Central memory CD8-positive, alpha-beta T cell (primary cell): ENCODE measurements at regions not wholly inside any gene's neighbourhood (a gene's known extent, or its start where the extent isn't known, plus 50 kb on each side); places are given as distances from the start of the nearest gene placed in this dataset.
A peak's percentile ranks its signal among the peaks of the same experiment; 100 is the strongest.

Experiments used
- ATAC-seq: fragments of 150-1000 bp; cut with Tn5 transposase; replicated peaks from 2 replicates; pipeline ENCODE4 v1.10.0; 2022; ENCODE audit warnings: mild to moderate bottlenecking, moderate FRiP score, moderate number of reproducible peaks; ENCODE audit not compliant: poor library complexity, severe bottlenecking; ENCODE audit errors: extremely low read depth
- DNase-seq, 2 donors: peaks; one replicate each; pipeline ENCODE4 v3.0.0; 2021; ENCODE audit warnings: low spot score in 2 of 2
- H3K27ac Mint-ChIP-seq: one replicate; pipeline ENCODE4 v1.8.0; 2022; ENCODE audit warnings: low read depth, mild to moderate bottlenecking, moderate library complexity, mixed read lengths
- H3K27me3 Mint-ChIP-seq: one replicate; pipeline ENCODE4 v1.8.0; 2022; ENCODE audit warnings: mixed read lengths
- H3K36me3 Mint-ChIP-seq: one replicate; pipeline ENCODE4 v1.8.0; 2022; ENCODE audit warnings: mild to moderate bottlenecking, moderate library complexity, mixed read lengths; ENCODE audit not compliant: insufficient read depth
- H3K4me1 Mint-ChIP-seq: one replicate; pipeline ENCODE4 v1.8.0; 2022; ENCODE audit warnings: mixed read lengths
- H3K4me3 Mint-ChIP-seq: one replicate; pipeline ENCODE4 v1.8.0; 2022; ENCODE audit warnings: mild to moderate bottlenecking, moderate library complexity, mixed read lengths
- H3K9me3 Mint-ChIP-seq: one replicate; pipeline ENCODE4 v1.8.0; 2022; ENCODE audit warnings: mixed read lengths

DNA sequence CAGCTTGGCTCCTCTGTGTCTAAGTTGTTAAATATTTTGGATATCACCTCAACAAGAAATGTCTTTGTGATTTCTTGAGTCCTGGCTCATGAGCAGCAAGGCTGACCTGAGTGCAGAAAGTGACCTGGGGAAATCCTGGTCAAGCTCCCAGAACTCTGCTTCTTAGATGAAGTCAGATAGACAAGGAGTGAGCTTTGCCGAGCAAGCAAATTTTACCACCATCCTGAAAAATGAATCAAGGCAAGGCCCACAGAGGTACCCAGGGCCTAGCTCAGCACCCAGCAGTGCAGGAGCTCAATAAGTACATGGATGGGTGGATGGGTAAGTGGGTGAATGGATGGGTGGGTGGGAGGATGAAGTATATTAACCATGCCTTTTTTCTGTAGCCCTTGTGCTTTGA lies 291.8 kb downstream of the UACA start:
- Mint-ChIP-seq H3K9me3 (no peaks in the 10 kb centered on the region), H3K4me3 (no peak overlapping the region), H3K4me1 (peaks cover 13% of the 10 kb centered on the region), H3K36me3 (no peaks in the 10 kb centered on the region), H3K27ac (no peak overlapping the region), H3K27me3 (peaks cover 22% of the 10 kb centered on the region)
- ATAC-seq (no peak), DNase-seq (no peak)

DNA sequence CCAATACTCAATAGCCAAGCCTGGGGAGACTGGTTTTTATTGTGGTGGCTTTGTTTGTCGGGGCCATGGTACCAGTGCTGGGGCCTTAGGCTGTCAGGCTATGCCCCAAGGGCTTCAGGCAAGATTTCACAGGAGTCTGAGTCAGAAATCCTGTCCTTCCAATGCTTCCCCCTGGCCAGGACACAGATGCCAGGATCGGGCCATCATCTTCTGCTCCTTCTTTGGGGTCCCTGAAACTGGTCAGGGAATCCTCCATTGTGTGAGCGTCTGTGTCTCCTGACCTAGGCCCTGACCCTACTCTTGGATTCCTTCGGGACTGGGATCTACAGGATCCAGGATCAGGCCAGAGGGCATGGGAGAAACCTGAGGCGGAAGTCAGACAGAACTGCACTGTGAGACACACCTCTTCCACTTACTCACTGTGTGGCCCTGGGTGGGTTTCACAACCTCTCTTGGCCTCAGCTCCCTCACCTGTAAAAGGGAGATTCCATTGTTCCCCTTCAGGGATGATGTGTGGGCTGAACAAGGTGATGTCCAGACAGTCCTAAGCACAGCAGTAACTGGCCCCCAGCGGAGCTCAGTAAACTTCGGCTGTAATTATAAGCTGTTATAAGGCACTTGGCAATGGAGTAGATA lies 292.7 kb downstream of the UACA start:
- H3K36me3 Mint-ChIP-seq: no peaks in the 10 kb centered on the region
- DNase-seq: no peak
- H3K9me3 Mint-ChIP-seq: no peaks in the 10 kb centered on the region
- H3K27me3 Mint-ChIP-seq: peaks cover 16% of the 10 kb centered on the region
- no peak overlapping the region for H3K27ac Mint-ChIP-seq
- H3K4me1 Mint-ChIP-seq: peaks cover 8% of the 10 kb centered on the region
- H3K4me3 Mint-ChIP-seq: no peak overlapping the region
- no peak for ATAC-seq

DNA sequence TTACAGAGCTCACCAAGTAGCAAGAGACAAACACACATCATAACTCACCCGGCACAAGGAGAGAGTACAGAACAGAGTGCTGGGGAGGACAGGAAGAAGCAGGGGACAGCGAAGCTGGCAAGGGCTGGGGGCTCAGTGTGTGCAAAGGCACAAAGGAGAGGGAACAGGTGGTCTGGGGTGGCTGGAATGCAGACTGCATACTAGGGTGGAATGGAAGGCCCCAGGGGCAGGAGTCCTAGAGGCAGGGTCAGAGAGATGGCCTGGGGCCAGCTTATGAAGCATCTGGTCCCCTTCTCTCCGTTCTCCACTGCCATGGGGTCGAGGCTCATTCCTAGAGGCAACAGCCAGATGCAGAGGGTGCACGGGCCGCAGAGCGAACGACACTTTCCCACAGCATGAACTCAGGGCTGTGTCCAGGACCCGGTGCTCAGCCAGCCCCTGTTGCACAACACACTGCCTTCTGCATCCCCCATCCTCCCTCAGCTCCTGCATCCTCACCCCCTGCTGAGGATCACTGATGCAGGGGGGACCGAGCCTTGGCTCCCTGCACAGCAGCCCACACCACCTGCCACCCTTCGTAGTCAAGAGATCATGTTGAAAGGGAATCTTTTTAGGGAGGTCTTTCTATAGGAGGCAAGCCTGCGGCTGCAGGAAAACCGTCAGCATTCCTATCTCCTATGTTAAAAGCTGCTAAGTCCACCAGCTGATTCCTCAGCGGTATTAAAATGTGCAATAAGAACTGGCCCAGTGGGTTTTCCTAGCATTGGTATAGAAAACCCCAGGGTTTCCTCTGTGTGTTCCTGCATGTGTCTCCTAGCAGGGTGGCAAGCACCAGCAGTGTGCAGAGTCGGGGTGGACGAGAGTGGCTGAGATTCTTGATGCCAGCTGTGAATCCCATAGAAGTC lies 293.5 kb downstream of the UACA start:
- Mint-ChIP-seq H3K9me3 (no peaks in the 10 kb centered on the region), H3K27me3 (peaks cover 12% of the 10 kb centered on the region), H3K4me1 (peaks cover 7% of the 10 kb centered on the region), H3K27ac (no peak overlapping the region), H3K4me3 (no peak overlapping the region), H3K36me3 (no peaks in the 10 kb centered on the region)
- DNase-seq (no peak), ATAC-seq (no peak)

DNA sequence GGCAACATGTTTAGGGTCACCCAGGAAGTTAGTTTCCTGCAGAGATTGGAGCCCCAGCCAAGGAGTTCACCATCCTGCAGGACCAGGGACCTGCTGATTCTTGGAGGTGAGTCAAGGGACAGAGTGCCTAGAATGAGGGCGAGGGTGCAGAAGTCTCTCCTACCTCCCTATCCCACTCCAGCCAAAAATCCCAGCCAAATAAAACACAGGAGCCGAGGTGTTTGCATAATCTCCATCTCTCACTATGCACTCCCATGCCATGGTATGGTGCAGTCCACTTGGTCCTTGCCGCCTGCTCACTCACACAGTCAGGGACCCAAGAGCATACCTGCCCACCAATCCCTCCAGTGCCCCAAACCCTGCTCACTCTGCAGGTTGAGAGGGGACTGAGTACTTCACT lies 294.2 kb downstream of the UACA start:
- DNase-seq (no peak), ATAC-seq (no peak)
- Mint-ChIP-seq H3K27ac (no peak overlapping the region), H3K36me3 (no peaks in the 10 kb centered on the region), H3K4me3 (no peak overlapping the region), H3K9me3 (no peaks in the 10 kb centered on the region), H3K4me1 (peaks cover 7% of the 10 kb centered on the region), H3K27me3 (peaks cover 12% of the 10 kb centered on the region)

DNA sequence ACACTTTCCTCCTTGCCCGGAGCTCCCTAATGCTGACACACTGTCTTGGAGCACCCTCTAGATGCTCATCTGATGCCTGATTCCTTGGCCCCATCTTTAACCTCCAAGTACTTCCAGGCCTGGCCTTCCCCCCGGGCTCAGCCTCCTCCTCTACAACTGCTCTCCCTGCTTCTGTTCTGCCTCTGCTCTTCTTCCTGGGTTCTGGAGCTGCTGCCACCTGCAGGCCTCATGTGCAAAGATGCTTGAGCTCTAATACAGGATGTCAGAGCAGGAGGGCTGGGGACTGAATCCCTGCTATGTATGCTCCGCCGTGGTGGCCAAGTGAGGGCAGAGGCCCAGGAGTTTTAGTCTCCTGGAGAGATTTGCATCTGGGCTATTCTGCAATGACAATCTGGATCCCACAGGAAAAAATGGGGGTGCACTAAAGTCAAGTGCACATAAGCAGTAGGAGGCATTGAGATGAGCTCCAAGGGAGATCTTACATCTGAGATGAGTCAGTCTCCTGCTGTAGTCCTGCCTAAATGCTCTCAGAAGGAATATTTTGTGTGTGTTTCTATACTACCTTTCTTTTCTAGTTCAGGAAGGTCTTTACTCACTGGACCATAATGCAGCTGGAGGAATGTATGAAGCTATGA lies 296.3 kb downstream of the UACA start:
- Mint-ChIP-seq H3K4me1 (peaks cover 7% of the 10 kb centered on the region), H3K36me3 (peaks cover 1% of the 10 kb centered on the region), H3K27me3 (peaks cover 21% of the 10 kb centered on the region), H3K27ac (peak overlapping the region; percentile 26), H3K9me3 (no peaks in the 10 kb centered on the region), H3K4me3 (no peak overlapping the region)
- ATAC-seq (no peak), DNase-seq (no peak)

DNA sequence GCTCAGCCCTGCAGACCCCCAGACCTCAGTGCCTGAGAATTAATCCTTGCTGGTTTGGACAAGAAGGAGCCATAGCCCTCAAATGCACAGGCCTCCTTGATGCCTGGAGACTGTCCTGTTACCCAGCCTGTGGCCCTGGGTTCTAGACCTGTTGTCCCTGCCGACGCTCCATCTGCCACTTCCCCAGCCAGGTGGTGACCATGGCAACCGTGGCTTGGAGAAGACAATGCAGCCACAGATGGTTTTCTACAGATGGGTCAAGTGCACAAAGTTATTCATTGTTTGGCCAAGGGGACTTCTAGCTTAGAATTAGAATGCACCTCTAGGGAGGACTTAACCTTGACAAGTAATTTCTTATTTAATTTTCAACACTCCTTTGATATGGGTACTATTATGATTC lies 297.1 kb downstream of the UACA start:
- Mint-ChIP-seq H3K4me3 (no peak overlapping the region), H3K4me1 (peaks cover 7% of the 10 kb centered on the region), H3K27me3 (peaks cover 28% of the 10 kb centered on the region), H3K36me3 (peaks cover 1% of the 10 kb centered on the region), H3K9me3 (no peaks in the 10 kb centered on the region), H3K27ac (no peak overlapping the region)
- no peak for DNase-seq
- ATAC-seq: no peak

DNA sequence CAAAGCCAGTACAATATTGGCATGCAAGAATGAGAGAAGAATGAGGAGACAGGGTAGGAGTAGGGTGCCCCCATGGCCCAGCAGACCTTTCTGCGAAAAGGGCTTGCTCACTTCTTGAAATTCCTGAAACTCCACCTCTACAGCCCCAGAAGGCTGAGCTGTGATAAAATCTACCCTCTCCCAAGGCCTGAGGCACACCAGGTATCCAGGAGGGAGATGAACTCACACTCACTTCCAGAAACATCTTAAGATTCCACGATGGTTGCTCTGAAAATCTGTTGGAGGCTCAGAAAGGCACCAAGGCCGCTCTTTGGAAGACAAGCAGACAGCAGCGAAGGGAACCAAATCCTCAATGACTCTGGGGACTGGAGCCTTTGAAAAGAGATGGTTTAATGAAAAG lies 297.5 kb downstream of the UACA start:
- Mint-ChIP-seq H3K27ac (no peak overlapping the region), H3K9me3 (no peaks in the 10 kb centered on the region), H3K4me3 (no peak overlapping the region), H3K36me3 (peaks cover 1% of the 10 kb centered on the region), H3K4me1 (peaks cover 7% of the 10 kb centered on the region), H3K27me3 (peaks cover 33% of the 10 kb centered on the region)
- DNase-seq: no peak
- no peak for ATAC-seq

DNA sequence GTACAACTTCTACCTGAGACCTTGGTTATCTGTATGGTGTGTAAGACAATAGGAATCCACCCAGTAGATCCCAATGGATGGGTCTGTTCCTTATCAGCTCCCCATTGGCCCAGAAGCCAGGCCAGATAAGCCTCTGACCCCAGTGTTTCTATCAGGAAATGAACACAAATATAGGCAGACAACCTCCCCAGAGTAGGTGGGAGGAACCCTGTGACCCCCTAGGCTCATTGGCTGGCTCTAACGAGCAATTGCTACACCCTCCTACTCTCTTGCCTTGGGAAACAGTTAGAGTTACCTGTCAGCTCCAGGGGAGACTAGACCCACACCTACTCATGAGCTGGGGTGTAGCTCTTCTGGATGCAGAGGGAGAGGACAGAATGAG lies 299.9 kb downstream of the UACA start:
- ATAC-seq (no peak), DNase-seq (no peak)
- Mint-ChIP-seq H3K36me3 (peaks cover 1% of the 10 kb centered on the region), H3K4me3 (no peak overlapping the region), H3K27ac (no peak overlapping the region), H3K9me3 (no peaks in the 10 kb centered on the region), H3K4me1 (peaks cover 15% of the 10 kb centered on the region), H3K27me3 (peaks cover 33% of the 10 kb centered on the region)

DNA sequence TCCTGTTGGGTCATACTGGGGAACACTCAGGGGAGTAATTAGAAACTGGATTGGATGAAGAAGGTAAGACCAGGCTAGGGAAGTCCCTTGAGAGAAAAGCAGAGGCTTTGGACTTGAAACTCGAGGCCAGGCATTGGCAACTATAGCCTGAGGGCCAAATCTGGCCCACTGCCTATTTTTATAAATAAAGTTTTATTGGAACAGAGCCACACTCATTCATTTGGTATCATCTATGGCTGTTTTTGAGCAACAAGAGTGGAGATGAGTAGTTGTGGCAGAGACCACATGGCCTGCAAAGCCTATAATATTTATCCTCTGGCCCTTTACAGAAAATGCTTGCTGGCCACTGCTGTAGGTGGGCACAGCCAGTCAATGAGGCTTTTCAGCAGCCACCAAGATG lies 301.4 kb downstream of the UACA start:
- Mint-ChIP-seq H3K27me3 (peaks cover 33% of the 10 kb centered on the region), H3K4me3 (no peak overlapping the region), H3K4me1 (peaks cover 12% of the 10 kb centered on the region), H3K27ac (no peak overlapping the region), H3K9me3 (no peaks in the 10 kb centered on the region), H3K36me3 (peaks cover 1% of the 10 kb centered on the region)
- ATAC-seq (no peak), DNase-seq (no peak)

DNA sequence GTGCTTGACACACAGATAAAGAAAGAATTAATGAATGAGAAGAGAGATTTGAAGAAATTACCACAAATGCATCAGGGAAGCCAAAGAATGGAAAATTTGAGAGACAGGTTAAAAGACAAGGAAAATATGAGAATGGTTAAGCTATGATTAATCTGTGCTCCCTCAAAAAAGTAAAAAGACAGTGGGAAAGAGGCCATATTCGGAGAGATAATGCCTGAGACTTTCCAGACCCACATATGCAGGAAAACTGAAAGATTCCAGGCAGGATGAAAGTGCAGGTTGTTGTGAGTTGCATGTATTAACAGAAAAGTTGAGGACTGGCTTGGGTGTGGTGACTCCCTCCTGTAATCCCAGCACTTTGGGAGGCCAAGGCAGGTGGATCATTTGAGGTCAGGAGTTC lies 302.3 kb downstream of the UACA start:
- H3K27ac Mint-ChIP-seq: no peak overlapping the region
- H3K36me3 Mint-ChIP-seq: peaks cover 1% of the 10 kb centered on the region
- DNase-seq (no peak), ATAC-seq (no peak)
- H3K9me3 Mint-ChIP-seq: no peaks in the 10 kb centered on the region
- H3K4me3 Mint-ChIP-seq: no peak overlapping the region
- H3K4me1 Mint-ChIP-seq: peaks cover 8% of the 10 kb centered on the region
- H3K27me3 Mint-ChIP-seq: peaks cover 33% of the 10 kb centered on the region

DNA sequence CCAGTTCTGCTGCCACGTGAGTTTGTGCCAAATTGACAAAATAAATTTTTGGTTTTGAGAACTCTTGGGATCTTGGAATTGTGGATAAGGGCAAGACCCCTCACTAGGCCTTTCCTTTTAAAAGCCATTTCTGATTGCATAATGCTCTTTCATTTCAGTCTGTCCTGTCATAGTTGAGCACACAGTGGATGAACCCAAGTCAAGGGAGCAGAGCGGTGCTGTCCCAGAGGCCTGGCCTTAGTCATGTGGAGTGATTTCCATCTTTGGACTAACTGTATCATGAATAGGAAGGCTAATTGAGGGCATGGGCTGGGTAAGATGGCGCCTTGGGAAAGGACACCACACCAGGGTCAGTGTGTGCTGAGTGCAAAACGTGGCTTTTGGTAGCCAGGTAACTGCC lies 304.0 kb downstream of the UACA start:
- Mint-ChIP-seq H3K9me3 (no peaks in the 10 kb centered on the region), H3K36me3 (peaks cover 1% of the 10 kb centered on the region), H3K4me1 (peaks cover 8% of the 10 kb centered on the region), H3K4me3 (no peak overlapping the region), H3K27me3 (peaks cover 33% of the 10 kb centered on the region), H3K27ac (no peak overlapping the region)
- ATAC-seq: no peak
- no peak for DNase-seq

DNA sequence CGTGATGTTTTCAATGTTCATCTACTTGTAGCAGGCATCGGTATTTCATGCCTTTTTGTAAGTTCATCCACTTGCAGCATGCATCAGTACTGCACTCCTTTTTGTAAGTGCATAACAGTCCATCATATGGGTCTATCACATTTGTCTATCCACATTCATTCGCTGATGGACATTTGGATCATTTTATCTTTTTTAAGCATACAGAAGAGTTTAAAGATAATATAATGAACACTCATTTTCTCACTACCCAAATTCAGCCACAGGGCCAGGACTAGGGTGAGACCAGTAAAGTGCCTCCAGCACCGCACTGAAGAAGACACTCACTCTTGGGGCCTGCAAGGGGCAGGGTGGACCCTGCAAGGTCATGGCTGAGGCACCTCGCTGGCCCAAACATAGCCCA lies 309.6 kb downstream of the UACA start:
- Mint-ChIP-seq H3K9me3 (no peaks in the 10 kb centered on the region), H3K27ac (no peak overlapping the region), H3K36me3 (no peaks in the 10 kb centered on the region), H3K4me1 (peaks cover 7% of the 10 kb centered on the region), H3K27me3 (peaks cover 10% of the 10 kb centered on the region), H3K4me3 (no peak overlapping the region)
- DNase-seq (no peak), ATAC-seq (no peak)

DNA sequence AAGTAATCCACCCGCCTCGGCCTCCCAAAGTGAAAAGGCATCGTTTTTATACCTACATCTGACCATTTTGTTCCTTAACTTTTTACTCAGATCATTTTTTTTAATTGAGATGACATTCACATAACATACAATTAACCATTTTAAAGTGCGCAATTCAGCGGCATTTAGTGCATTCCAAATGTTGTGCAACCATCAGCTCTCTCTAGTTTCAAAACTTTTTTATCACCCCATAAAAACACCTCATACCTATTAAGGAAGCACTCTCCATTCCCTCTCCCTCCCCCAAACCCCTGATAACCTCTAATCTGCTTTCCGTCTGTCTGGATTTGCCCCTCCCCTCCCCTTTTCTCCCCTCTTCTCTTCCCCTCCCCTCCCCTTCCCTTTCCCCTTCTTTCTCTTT lies 310.1 kb downstream of the UACA start:
- no peak overlapping the region for H3K4me3 Mint-ChIP-seq
- H3K4me1 Mint-ChIP-seq: peaks cover 12% of the 10 kb centered on the region
- H3K27ac Mint-ChIP-seq: no peak overlapping the region
- no peaks in the 10 kb centered on the region for H3K9me3 Mint-ChIP-seq
- ATAC-seq (no peak), DNase-seq (no peak)
- H3K27me3 Mint-ChIP-seq: peaks cover 12% of the 10 kb centered on the region
- no peaks in the 10 kb centered on the region for H3K36me3 Mint-ChIP-seq
